GM18508 (cell line): ENCODE measurements at regions not wholly inside any gene's neighbourhood (a gene's known extent, or its start where the extent isn't known, plus 50 kb on each side); places are given as distances from the start of the nearest gene placed in this dataset.
"Not testable (repeated sequence)": the region's sequence is repeated elsewhere in the genome, so short reads cannot be mapped to it uniquely, and the experiment has no call there.

Experiments
- ATAC-seq: cut with Tn5 transposase; IDR thresholded peaks from one replicate; pipeline ENCODE4 v1.9.1; 2021; ENCODE audit warnings: moderate number of reproducible peaks; ENCODE audit not compliant: insufficient read depth, unreplicated experiment

GRCh38 chr5:126054577-126055347 lies 368.4 kb upstream of the GRAMD2B start:
- ATAC-seq: no peak

- ATAC-seq: no peak
Measured at GRCh38 chr5:126055348-126055729, 367.9 kb upstream of the GRAMD2B start.

- ATAC-seq: no peak
Measured at GRCh38 chr5:126056352-126056751, 366.9 kb upstream of the GRAMD2B start.

- no peak for ATAC-seq
Measured at GRCh38 chr5:126056851-126057622, 366.2 kb upstream of the GRAMD2B start.

GRCh38 chr5:126058392-126058791 lies 364.8 kb upstream of the GRAMD2B start:
- not testable (repeated sequence) for ATAC-seq

- no peak for ATAC-seq
Measured at GRCh38 chr5:126062398-126063221, 360.6 kb upstream of the GRAMD2B start.

GRCh38 chr5:126065061-126065460 lies 358.1 kb upstream of the GRAMD2B start:
- ATAC-seq: no peak

GRCh38 chr5:126066836-126067235 lies 356.4 kb upstream of the GRAMD2B start:
- no peak for ATAC-seq

GRCh38 chr5:126067404-126067803 lies 355.8 kb upstream of the GRAMD2B start:
- no peak for ATAC-seq

- ATAC-seq: no peak
Measured at GRCh38 chr5:126069329-126069728, 353.9 kb upstream of the GRAMD2B start.

- no peak for ATAC-seq
Measured at GRCh38 chr5:126070481-126070880, 352.7 kb upstream of the GRAMD2B start.

- ATAC-seq: no peak
Measured at GRCh38 chr5:126074538-126074937, 348.7 kb upstream of the GRAMD2B start.

GRCh38 chr5:126079266-126079665 lies 343.9 kb upstream of the GRAMD2B start:
- no peak for ATAC-seq

- no peak for ATAC-seq
Measured at GRCh38 chr5:126081209-126081608, 342.0 kb upstream of the GRAMD2B start.

GRCh38 chr5:126093041-126093440 lies 330.2 kb upstream of the GRAMD2B start:
- ATAC-seq: no peak

GRCh38 chr5:126093718-126094117 lies 329.5 kb upstream of the GRAMD2B start:
- no peak for ATAC-seq

- no peak for ATAC-seq
Measured at GRCh38 chr5:126094991-126095390, 328.2 kb upstream of the GRAMD2B start.

- ATAC-seq: no peak
Measured at GRCh38 chr5:126096442-126097006, 326.7 kb upstream of the GRAMD2B start.

GRCh38 chr5:126097876-126098275 lies 325.3 kb upstream of the GRAMD2B start:
- no peak for ATAC-seq

GRCh38 chr5:126098330-126099017 lies 324.7 kb upstream of the GRAMD2B start:
- ATAC-seq: no peak
